HCT116 (cell line): ENCODE measurements at regions not wholly inside any gene's neighbourhood (a gene's known extent, or its start where the extent isn't known, plus 50 kb on each side); places are given as distances from the start of the nearest gene placed in this dataset.

Experiments
- ATAC-seq: fragments of 200-7000 bp; cut with Tn5 transposase; 2 replicates; pipeline ENCODE4 v1.9.1; 2020; ENCODE audit warnings: mild to moderate bottlenecking, moderate library complexity
- BruUV-seq: library from RNA; stranded (reverse); fragments of 400-500 nt; replicated peaks from 2 replicates; lab custom pipeline; 2021; lab: Mats Ljungman, UMichigan
- CTCF ChIA-PET: fragments of 300-600 bp; sonication (Branson Sonifier 250); formaldehyde crosslinking; loops from one replicate; lab custom pipeline; 2021; ENCODE audit warnings: antibody characterized with exemption; lab: Charles Lee
- POLR2A ChIA-PET: fragments of 300-600, 350-600 bp; sonication (Branson Sonifier 250); formaldehyde crosslinking; loops from one replicate; lab custom pipeline; 2021; ENCODE audit warnings: antibody characterized with exemption; lab: Charles Lee
- RAD21 ChIA-PET, 2 experiments: fragments of 300-600 bp; sonication (Branson Sonifier 250); formaldehyde crosslinking; loops; one replicate each; lab custom pipeline; 2023; ENCODE audit warnings: low total read pairs in 2 of 2; ENCODE audit not compliant: uncharacterized antibody in 2 of 2, unreplicated experiment in 2 of 2, low non-redundant PET in 1 of 2; lab: Charles Lee
- DNase-seq: peaks from one replicate; pipeline ENCODE4 v3.0.0-alpha.2; 2010; ENCODE audit warnings: low read depth, low spot score
- H2AFZ ChIP-seq: fragments of 200-600 bp; shearing (Covaris generic), sonication (generic); 2 replicates; pipeline ENCODE4 v1.6.1; 2017; ENCODE audit warnings: low read depth, mixed run types, mixed read lengths, antibody characterized with exemption, low read length; ENCODE audit not compliant: poor library complexity, severe bottlenecking
- H3K27ac ChIP-seq: 2 replicates; pipeline ENCODE4 v1.5.1; 2012; ENCODE audit warnings: low read depth, low read length
- H3K27me3 ChIP-seq: fragments of 200-600 bp; sonication (generic); 2 replicates; pipeline ENCODE4 v1.6.1; 2016; ENCODE audit warnings: mixed run types, low read length, mixed read lengths; ENCODE audit not compliant: insufficient read depth
- H3K36me3 ChIP-seq, 2 experiments: fragments of 200-500 bp in 1 of 2; fragments of 200-600 bp in 1 of 2; sonication (Bioruptor generic) in 1 of 2; sonication (generic) in 1 of 2; 2 replicates each; pipeline versions ENCODE4 v1.5.1 to v1.6.1; 2014 to 2016; ENCODE audit warnings: low read length in 2 of 2, inconsistent platforms in 1 of 2, mixed read lengths in 1 of 2, mixed run types in 1 of 2; ENCODE audit not compliant: insufficient read depth in 2 of 2, control insufficient read depth in 1 of 2
- H3K4me1 ChIP-seq, 2 experiments: fragments of 200-600 bp in 1 of 2; sonication (generic) in 1 of 2; 2 replicates each; pipeline versions ENCODE4 v1.5.1 to v1.6.1; 2012 to 2017; ENCODE audit warnings: low read length in 2 of 2, inconsistent platforms in 1 of 2, mild to moderate bottlenecking in 1 of 2, mixed read lengths in 1 of 2, mixed run types in 1 of 2, moderate library complexity in 1 of 2; ENCODE audit not compliant: insufficient read depth in 2 of 2, control insufficient read depth in 1 of 2
- H3K4me2 ChIP-seq: fragments of 200-600 bp; sonication (generic); 2 replicates; pipeline ENCODE4 v1.6.1; 2017; ENCODE audit warnings: mixed run types, low read length, mixed read lengths
- H3K4me3 ChIP-seq, 2 experiments: fragments of 200-600 bp in 1 of 2; sonication (generic) in 1 of 2; replicated peaks in 1 of 2; 2 replicates each; pipeline ENCODE4 v1.5.1; 2011 to 2016; ENCODE audit warnings: low read length in 2 of 2, control low read depth in 1 of 2, low read depth in 1 of 2, mild to moderate bottlenecking in 1 of 2, mixed read lengths in 1 of 2, mixed run types in 1 of 2
- H3K79me2 ChIP-seq: fragments of 200-600 bp; sonication (generic); 2 replicates; pipeline ENCODE4 v1.6.1; 2017; ENCODE audit warnings: mild to moderate bottlenecking, mixed run types, low read length, moderate library complexity, mixed read lengths; ENCODE audit not compliant: insufficient read depth
- H3K9ac ChIP-seq: fragments of 200-600 bp; sonication (generic); 2 replicates; pipeline ENCODE4 v1.6.1; 2016; ENCODE audit warnings: low read length, mixed read lengths
- H3K9me2 ChIP-seq: fragments of 200-600 bp; sonication (generic), shearing (Covaris generic); 2 replicates; pipeline ENCODE4 v1.6.1; 2017; ENCODE audit warnings: mixed run types, mild to moderate bottlenecking, moderate library complexity; ENCODE audit not compliant: insufficient read depth
- H3K9me3 ChIP-seq, 2 experiments: fragments of 200-500 bp in 1 of 2; fragments of 200-600 bp in 1 of 2; sonication (Bioruptor generic) in 1 of 2; sonication (generic) in 1 of 2; 2 replicates each; pipeline ENCODE4 v1.6.1; 2014 to 2017; ENCODE audit warnings: low read length in 2 of 2, mixed read lengths in 2 of 2, inconsistent platforms in 1 of 2, low read depth in 1 of 2, mild to moderate bottlenecking in 1 of 2, mixed run types in 1 of 2, moderate library complexity in 1 of 2; ENCODE audit not compliant: control insufficient read depth in 1 of 2, insufficient read depth in 1 of 2
- H4K20me1 ChIP-seq: fragments of 200-600 bp; sonication (generic), shearing (Covaris generic); 2 replicates; pipeline ENCODE4 v1.6.1; 2017; ENCODE audit warnings: mixed run types, mild to moderate bottlenecking, moderate library complexity; ENCODE audit not compliant: insufficient read depth
- CBX3 ChIP-seq: IDR thresholded peaks from 2 replicates; pipeline ENCODE4 v1.6.1; 2012; ENCODE audit warnings: low read depth
- EZH2 ChIP-seq: fragments of 200-600 bp; sonication (generic); IDR thresholded peaks from 2 replicates; pipeline ENCODE4 v1.6.1; 2017; ENCODE audit warnings: antibody characterized with exemption, mixed run types
- EZH2phosphoT487 ChIP-seq: fragments of 200-600 bp; IDR thresholded peaks from 2 replicates; pipeline ENCODE4 v1.6.1; 2018; ENCODE audit warnings: antibody characterized with exemption, borderline replicate concordance
- MAX ChIP-seq: IDR thresholded peaks from 2 replicates; pipeline ENCODE4 v1.6.1; 2012
- POLR2A ChIP-seq: IDR thresholded peaks from 2 replicates; pipeline ENCODE4 v1.7.0; 2011; ENCODE audit warnings: borderline replicate concordance; ENCODE audit not compliant: insufficient read depth, insufficient read length; ENCODE audit errors: extremely low read depth
- REST ChIP-seq: IDR thresholded peaks from 2 replicates; pipeline ENCODE4 v1.6.1; 2012; ENCODE audit warnings: low read depth
- SIN3A ChIP-seq: IDR thresholded peaks from 2 replicates; pipeline ENCODE4 v1.6.1; 2012; ENCODE audit warnings: low read depth
- SRF ChIP-seq: IDR thresholded peaks from 2 replicates; pipeline ENCODE4 v1.6.1; 2012; ENCODE audit warnings: low read depth
- TCF7L2 ChIP-seq: IDR thresholded peaks from 2 replicates; pipeline ENCODE4 v1.7.0; 2011; ENCODE audit warnings: borderline replicate concordance, inconsistent platforms; ENCODE audit not compliant: insufficient read depth, insufficient read length; ENCODE audit errors: extremely low read depth
- YY1 ChIP-seq: IDR thresholded peaks from 2 replicates; pipeline ENCODE4 v1.6.1; 2011; ENCODE audit warnings: low read length, low read depth, moderate library complexity, mild to moderate bottlenecking; ENCODE audit not compliant: insufficient replicate concordance; ENCODE audit errors: extremely low read depth
- ZFX ChIP-seq: fragments of 450-650 bp; IDR thresholded peaks from 2 replicates; pipeline ENCODE4 v1.6.1; 2017
- ZNF274 ChIP-seq: fragments of 200-500 bp; sonication (Bioruptor generic); IDR thresholded peaks from 2 replicates; pipeline ENCODE4 v1.6.1; 2014; ENCODE audit warnings: mild to moderate bottlenecking, low read depth, low read length, inconsistent platforms
- intact Hi-C: fragments of 100-400 bp; cut with micrococcal nuclease; formaldehyde crosslinking; loops from 2 replicates; pipeline ENCODE4 v1.10.0; 2022

GRCh38 chr12:91507754-91508153 lies 325.1 kb upstream of the DCN start (continued):
- no peak for TF ChIP-seq CBX3
- no peak for TF ChIP-seq ZFX
- no peak for TF ChIP-seq ZNF274
- TF ChIP-seq EZH2: no peak
- TF ChIP-seq POLR2A: no peak
- TF ChIP-seq, all 23 proteins: peak for 0

GRCh38 chr12:91506452-91506851 lies 323.8 kb upstream of the DCN start:
- Histone ChIP-seq H3K9me2 (no peaks in the 10 kb centered on the region; the same call in 1 of the 2 replicates), H4K20me1 (no peaks in the 10 kb centered on the region), H3K36me3 (no peaks in the 10 kb centered on the region), H3K27ac (no peak overlapping the region), H3K4me2 (no peak overlapping the region), H3K4me3 (no peak overlapping the region), H3K9ac (no peak overlapping the region), H3K27me3 (no peaks in the 10 kb centered on the region), H3K4me1 (no peaks in the 10 kb centered on the region), H3K9me3 (no peaks in the 10 kb centered on the region), H3K79me2 (no peaks in the 10 kb centered on the region), H2AFZ (no peak overlapping the region)
- TF ChIP-seq YY1: no peak
- BruUV-seq: no TSS peak
- ATAC-seq: no peak
- intact Hi-C loops: no loop called here
- ChIA-PET POLR2A (no interaction called here), CTCF (no interaction called here), RAD21 (no interaction called here)
- DNase-seq: no peak

GRCh38 chr12:91505006-91505405 lies 322.4 kb upstream of the DCN start:
- Histone ChIP-seq H3K4me1 (no peaks in the 10 kb centered on the region), H3K36me3 (no peaks in the 10 kb centered on the region), H3K79me2 (no peaks in the 10 kb centered on the region), H4K20me1 (no peaks in the 10 kb centered on the region), H3K9me3 (no peaks in the 10 kb centered on the region), H3K4me2 (no peak overlapping the region), H3K9ac (no peak overlapping the region), H3K27me3 (no peaks in the 10 kb centered on the region), H3K27ac (no peak overlapping the region), H3K4me3 (no peak overlapping the region), H3K9me2 (no peaks in the 10 kb centered on the region; the same call in 1 of the 2 replicates), H2AFZ (no peak overlapping the region)
- no peak for ATAC-seq
- ChIA-PET POLR2A (no interaction called here), CTCF (no interaction called here), RAD21 (no interaction called here)
- TF ChIP-seq SRF (no peak), ZFX (no peak), SIN3A (no peak), EZH2phosphoT487 (no peak), EZH2 (no peak), TCF7L2 (no peak), POLR2A (no peak), MAX (no peak), REST (no peak)
- intact Hi-C loops: no loop called here
- no TSS peak for BruUV-seq
- DNase-seq: no peak
